Fibroblast of lung (primary cell): ENCODE measurements at regions not wholly inside any gene's neighbourhood (a gene's known extent, or its start where the extent isn't known, plus 50 kb on each side); places are given as distances from the start of the nearest gene placed in this dataset.

ENCODE experiments used
- EZH2 ChIP-seq: IDR thresholded peaks from 2 replicates; pipeline ENCODE4 v1.5.1; 2012; ENCODE audit warnings: low read length, control low read depth, mild to moderate bottlenecking; ENCODE audit errors: missing control alignments
- TF ChIP-seq, protein P1 (sequence below), 2 donors: IDR thresholded peaks in 1 of 2; conservative IDR thresholded peaks in 1 of 2; 1 replicate in 1 of 2; 2 replicates in 1 of 2; pipeline ENCODE4 v1.5.1; 2011 to 2012; ENCODE audit warnings: low read length in 2 of 2, control low read depth in 1 of 2, inconsistent platforms in 1 of 2, low read depth in 1 of 2, mild to moderate bottlenecking in 1 of 2

DNA sequence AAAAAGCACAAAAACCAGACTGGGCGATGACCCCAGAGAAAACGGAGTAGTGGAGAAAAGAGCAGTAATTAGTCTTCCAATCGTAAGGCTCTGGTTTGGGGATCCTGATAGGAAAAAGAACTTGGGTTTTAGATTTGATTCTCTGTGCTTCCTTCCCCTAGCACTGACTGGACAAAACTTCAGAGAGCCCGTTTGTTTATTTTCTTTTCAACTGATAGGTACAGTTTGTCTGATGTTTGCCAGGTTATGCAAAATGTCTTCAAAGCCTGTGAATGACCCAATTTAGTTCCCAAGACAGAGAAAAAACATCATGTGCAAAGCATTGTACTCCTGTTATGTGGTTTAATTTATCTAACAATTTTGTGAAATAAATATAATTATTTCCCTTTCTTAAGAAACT lies 151.1 kb upstream of the COX10 start:
- TF ChIP-seq, protein P1, sequence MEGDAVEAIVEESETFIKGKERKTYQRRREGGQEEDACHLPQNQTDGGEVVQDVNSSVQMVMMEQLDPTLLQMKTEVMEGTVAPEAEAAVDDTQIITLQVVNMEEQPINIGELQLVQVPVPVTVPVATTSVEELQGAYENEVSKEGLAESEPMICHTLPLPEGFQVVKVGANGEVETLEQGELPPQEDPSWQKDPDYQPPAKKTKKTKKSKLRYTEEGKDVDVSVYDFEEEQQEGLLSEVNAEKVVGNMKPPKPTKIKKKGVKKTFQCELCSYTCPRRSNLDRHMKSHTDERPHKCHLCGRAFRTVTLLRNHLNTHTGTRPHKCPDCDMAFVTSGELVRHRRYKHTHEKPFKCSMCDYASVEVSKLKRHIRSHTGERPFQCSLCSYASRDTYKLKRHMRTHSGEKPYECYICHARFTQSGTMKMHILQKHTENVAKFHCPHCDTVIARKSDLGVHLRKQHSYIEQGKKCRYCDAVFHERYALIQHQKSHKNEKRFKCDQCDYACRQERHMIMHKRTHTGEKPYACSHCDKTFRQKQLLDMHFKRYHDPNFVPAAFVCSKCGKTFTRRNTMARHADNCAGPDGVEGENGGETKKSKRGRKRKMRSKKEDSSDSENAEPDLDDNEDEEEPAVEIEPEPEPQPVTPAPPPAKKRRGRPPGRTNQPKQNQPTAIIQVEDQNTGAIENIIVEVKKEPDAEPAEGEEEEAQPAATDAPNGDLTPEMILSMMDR (conservative IDR thresholded peaks at IDR 0.05 in 1 of 2, IDR thresholded peaks at IDR 0.05 in 1 of 2; ENCODE audit: low read depth in 1 of 2, low read length in 2 of 2), result no peak
- TF ChIP-seq EZH2, result no peak
